ENCODE measurements at regions not wholly inside any gene's neighbourhood (a gene's known extent, or its start where the extent isn't known, plus 50 kb on each side); places are given as distances from the start of the nearest gene placed in this dataset.

DNA sequence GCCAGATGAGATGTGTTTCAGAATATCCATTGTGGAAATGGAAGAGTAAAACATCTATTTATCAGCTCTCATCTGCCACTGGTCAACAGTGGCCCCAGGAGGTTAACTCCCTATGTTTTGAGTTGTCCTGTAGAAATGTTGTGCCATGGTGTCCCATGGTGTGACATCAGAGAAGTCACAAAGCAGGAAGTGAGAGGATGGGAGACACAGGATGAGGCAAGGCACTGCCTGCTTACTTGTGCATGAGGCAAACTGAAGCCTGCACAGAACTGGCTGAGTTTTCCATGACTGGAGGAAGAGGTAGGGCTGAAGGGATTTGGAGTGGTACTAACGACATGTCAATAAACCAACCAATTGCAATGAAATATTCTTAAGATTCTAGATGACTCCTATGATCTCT is 131.5 kb upstream of the ZNF644 start:
- H3K36me3 ChIP-seq = no peaks in the 10 kb centered on the region
- no peak overlapping the region for H3K27ac ChIP-seq
- no peaks in the 10 kb centered on the region for H3K9me3 ChIP-seq
- H3K27me3 ChIP-seq = peaks cover 8% of the 10 kb centered on the region
- 83% methylated on average over 1 of the region's 1 CpG; no CpG with 5 or more reads in 1 of the 2 donors for WGBS, 2 donors (ENCODE audit: low coverage in 1 of 2)
- no peak for ATAC-seq
- TF ChIP-seq POLR2AphosphoS5 (IDR thresholded peaks at IDR 0.05) (no peak), POLR2A (IDR thresholded peaks at IDR 0.05) (no peak), EP300 (IDR thresholded peaks at IDR 0.05) (no peak)
- TF ChIP-seq, protein P1, sequence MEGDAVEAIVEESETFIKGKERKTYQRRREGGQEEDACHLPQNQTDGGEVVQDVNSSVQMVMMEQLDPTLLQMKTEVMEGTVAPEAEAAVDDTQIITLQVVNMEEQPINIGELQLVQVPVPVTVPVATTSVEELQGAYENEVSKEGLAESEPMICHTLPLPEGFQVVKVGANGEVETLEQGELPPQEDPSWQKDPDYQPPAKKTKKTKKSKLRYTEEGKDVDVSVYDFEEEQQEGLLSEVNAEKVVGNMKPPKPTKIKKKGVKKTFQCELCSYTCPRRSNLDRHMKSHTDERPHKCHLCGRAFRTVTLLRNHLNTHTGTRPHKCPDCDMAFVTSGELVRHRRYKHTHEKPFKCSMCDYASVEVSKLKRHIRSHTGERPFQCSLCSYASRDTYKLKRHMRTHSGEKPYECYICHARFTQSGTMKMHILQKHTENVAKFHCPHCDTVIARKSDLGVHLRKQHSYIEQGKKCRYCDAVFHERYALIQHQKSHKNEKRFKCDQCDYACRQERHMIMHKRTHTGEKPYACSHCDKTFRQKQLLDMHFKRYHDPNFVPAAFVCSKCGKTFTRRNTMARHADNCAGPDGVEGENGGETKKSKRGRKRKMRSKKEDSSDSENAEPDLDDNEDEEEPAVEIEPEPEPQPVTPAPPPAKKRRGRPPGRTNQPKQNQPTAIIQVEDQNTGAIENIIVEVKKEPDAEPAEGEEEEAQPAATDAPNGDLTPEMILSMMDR (IDR thresholded peaks at IDR 0.05) = no peak
- H3K4me1 ChIP-seq = no peaks in the 10 kb centered on the region
- H3K4me3 ChIP-seq = no peak overlapping the region

DNA sequence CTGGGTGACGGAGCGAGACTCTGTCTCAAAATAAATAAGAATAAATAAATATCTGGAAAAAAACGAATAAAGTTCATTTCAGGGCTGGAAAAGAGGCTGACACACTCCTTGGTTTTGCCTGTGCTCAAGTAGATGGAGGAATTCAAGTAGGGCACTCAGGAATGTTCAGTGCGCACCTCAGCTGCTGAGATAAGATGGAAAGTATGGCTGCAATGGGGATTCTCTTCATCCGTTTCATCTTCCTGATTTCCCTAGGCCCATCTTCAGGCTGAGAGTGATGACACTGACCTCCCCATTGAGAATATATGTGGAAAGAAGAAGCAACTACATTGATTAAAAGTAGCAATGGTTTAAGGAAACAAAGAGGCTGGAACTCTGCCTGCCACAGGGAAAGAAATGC is 130.5 kb upstream of the ZNF644 start:
- peaks cover 8% of the 10 kb centered on the region for H3K27me3 ChIP-seq
- no peaks in the 10 kb centered on the region for H3K4me1 ChIP-seq
- no peaks in the 10 kb centered on the region for H3K9me3 ChIP-seq
- WGBS, 2 donors (ENCODE audit: low coverage in 1 of 2) = 69 to 83% methylated on average over 5 of the region's 5 CpGs
- H3K27ac ChIP-seq = no peak overlapping the region
- TF ChIP-seq EP300 (IDR thresholded peaks at IDR 0.05) = no peak
- TF ChIP-seq, protein P1 (IDR thresholded peaks at IDR 0.05) = no peak
- no peak for TF ChIP-seq POLR2A (IDR thresholded peaks at IDR 0.05)
- no peak for TF ChIP-seq POLR2AphosphoS5 (IDR thresholded peaks at IDR 0.05)
- H3K4me3 ChIP-seq = no peak overlapping the region
- no peaks in the 10 kb centered on the region for H3K36me3 ChIP-seq
- no peak for ATAC-seq

- Histone ChIP-seq H3K9me3 (no peaks in the 10 kb centered on the region), H3K27me3 (peaks cover 8% of the 10 kb centered on the region), H3K4me1 (no peaks in the 10 kb centered on the region), H3K27ac (no peak overlapping the region), H3K36me3 (no peaks in the 10 kb centered on the region), H3K4me3 (no peak overlapping the region)
- ATAC-seq = no peak
- 100% methylated on average over 1 of the region's 1 CpG for WGBS, 2 donors (ENCODE audit: low coverage in 1 of 2)
- TF ChIP-seq POLR2A (IDR thresholded peaks at IDR 0.05) (no peak), EP300 (IDR thresholded peaks at IDR 0.05) (no peak)
- TF ChIP-seq, protein P1 (IDR thresholded peaks at IDR 0.05) = no peak
Observed at GRCh38 chr1:91151702-91152101, 129.9 kb upstream of the ZNF644 start.

DNA sequence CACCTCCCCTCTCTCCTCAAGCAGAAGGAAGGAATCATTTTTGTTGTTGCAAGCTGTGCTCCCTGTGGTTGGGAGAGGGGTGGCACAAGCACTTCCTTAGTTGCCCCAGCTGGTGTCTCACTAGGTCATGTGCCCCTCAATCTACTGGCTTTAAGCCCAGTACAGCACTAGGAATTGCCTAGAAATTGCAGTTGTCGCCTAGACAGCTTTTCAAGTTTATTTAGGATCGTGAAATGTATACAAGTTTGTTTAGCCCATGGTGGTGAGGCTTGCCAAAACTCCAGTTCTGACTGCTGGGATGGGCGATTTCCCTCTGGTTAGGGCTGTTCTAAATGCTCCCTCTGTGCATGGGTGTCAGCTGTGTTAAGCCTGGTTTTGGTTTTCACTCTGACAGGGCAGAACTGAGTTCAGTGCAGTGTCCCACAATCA is 126.8 kb upstream of the ZNF644 start:
- WGBS, 2 donors (ENCODE audit: low coverage in 1 of 2) = 13 to 39% methylated on average over 2 to 3 of the region's 3 CpGs
- peak; percentile 53 for ATAC-seq
- no peaks in the 10 kb centered on the region for H3K4me1 ChIP-seq
- H3K27ac ChIP-seq = no peak overlapping the region
- H3K27me3 ChIP-seq = no peaks in the 10 kb centered on the region
- no peaks in the 10 kb centered on the region for H3K9me3 ChIP-seq
- TF ChIP-seq, protein P1 (IDR thresholded peaks at IDR 0.05) = no peak
- TF ChIP-seq POLR2AphosphoS5 (IDR thresholded peaks at IDR 0.05) (no peak), POLR2A (IDR thresholded peaks at IDR 0.05) (no peak), EP300 (IDR thresholded peaks at IDR 0.05) (no peak)
- H3K4me3 ChIP-seq = no peak overlapping the region
- no peaks in the 10 kb centered on the region for H3K36me3 ChIP-seq

DNA sequence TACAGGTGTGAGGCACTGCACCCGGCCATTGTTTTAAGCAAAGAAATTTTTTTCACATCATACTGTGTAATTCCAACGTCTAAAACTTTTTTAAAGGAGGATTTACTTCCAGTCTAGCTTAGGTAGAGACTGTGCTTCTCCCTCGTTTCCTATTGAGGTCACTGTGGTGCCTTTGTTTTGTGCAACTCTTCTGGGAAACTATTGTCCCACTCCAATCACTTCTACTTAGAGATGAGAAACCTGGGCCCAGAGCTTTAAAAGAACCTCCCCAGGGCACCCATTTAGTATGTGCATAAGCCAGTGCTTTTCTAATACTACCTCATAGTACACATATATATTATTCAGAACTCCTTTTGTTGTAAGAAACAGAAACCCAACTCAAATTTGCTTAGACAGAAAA is 120.0 kb upstream of the ZNF644 start:
- ATAC-seq = no peak
- no peak overlapping the region for H3K27ac ChIP-seq
- H3K4me1 ChIP-seq = no peaks in the 10 kb centered on the region
- H3K9me3 ChIP-seq = no peaks in the 10 kb centered on the region
- TF ChIP-seq EP300 (IDR thresholded peaks at IDR 0.05) (no peak), POLR2A (IDR thresholded peaks at IDR 0.05) (no peak), POLR2AphosphoS5 (IDR thresholded peaks at IDR 0.05) (no peak)
- TF ChIP-seq, protein P1 (IDR thresholded peaks at IDR 0.05) = no peak
- H3K4me3 ChIP-seq = no peak overlapping the region
- H3K36me3 ChIP-seq = no peaks in the 10 kb centered on the region
- H3K27me3 ChIP-seq = no peaks in the 10 kb centered on the region
- WGBS, 2 donors (ENCODE audit: low coverage in 1 of 2) = 52 to 59% methylated on average over 3 of the region's 3 CpGs

Data from gastroesophageal sphincter (tissue), 4 donors.